GM21390 (cell line): ENCODE measurements at regions not wholly inside any gene's neighbourhood (a gene's known extent, or its start where the extent isn't known, plus 50 kb on each side); places are given as distances from the start of the nearest gene placed in this dataset.
"Not testable (repeated sequence)": the region's sequence is repeated elsewhere in the genome, so short reads cannot be mapped to it uniquely, and the experiment has no call there.

Experiments
- ATAC-seq: cut with Tn5 transposase; IDR thresholded peaks from one replicate; pipeline ENCODE4 v1.9.1; 2021; ENCODE audit not compliant: unreplicated experiment

- ATAC-seq = no peak
Measured at GRCh38 chr5:92144824-92145223, 761.7 kb upstream of the ARRDC3 start.

- ATAC-seq = not testable (repeated sequence)
Measured at GRCh38 chr5:92132294-92132908, 749.3 kb upstream of the ARRDC3 start.

- ATAC-seq = no peak
Measured at GRCh38 chr5:92126182-92126581, 743.1 kb upstream of the ARRDC3 start.

- no peak for ATAC-seq
Measured at GRCh38 chr5:92119110-92119509, 736.0 kb upstream of the ARRDC3 start.

- ATAC-seq = no peak
Measured at GRCh38 chr5:92106808-92107207, 723.7 kb upstream of the ARRDC3 start.

GRCh38 chr5:92104126-92104525, 721.0 kb upstream of the ARRDC3 start:
- no peak for ATAC-seq

- ATAC-seq = no peak
Measured at GRCh38 chr5:92102313-92102712, 719.2 kb upstream of the ARRDC3 start.

GRCh38 chr5:92092239-92092638, 709.1 kb upstream of the ARRDC3 start:
- ATAC-seq = no peak

GRCh38 chr5:92086059-92086811, 703.1 kb upstream of the ARRDC3 start:
- no peak for ATAC-seq

- no peak for ATAC-seq
Measured at GRCh38 chr5:92081958-92082712, 699.0 kb upstream of the ARRDC3 start.

GRCh38 chr5:92070786-92071185, 687.7 kb upstream of the ARRDC3 start:
- no peak for ATAC-seq

- no peak for ATAC-seq
Measured at GRCh38 chr5:92064993-92065392, 681.9 kb upstream of the ARRDC3 start.

GRCh38 chr5:92051741-92052140, 668.6 kb upstream of the ARRDC3 start:
- no peak for ATAC-seq

GRCh38 chr5:92050970-92051369, 667.9 kb upstream of the ARRDC3 start:
- ATAC-seq = no peak

- no peak for ATAC-seq
Measured at GRCh38 chr5:92041911-92042660, 659.0 kb upstream of the ARRDC3 start.

GRCh38 chr5:92041206-92041605, 658.1 kb upstream of the ARRDC3 start:
- no peak for ATAC-seq

- ATAC-seq = not testable (repeated sequence)
Measured at GRCh38 chr5:92029792-92030191, 646.7 kb upstream of the ARRDC3 start.

- ATAC-seq = no peak
Measured at GRCh38 chr5:92023555-92023954, 640.4 kb upstream of the ARRDC3 start.

- ATAC-seq = no peak
Measured at GRCh38 chr5:92023141-92023471, 640.0 kb upstream of the ARRDC3 start.

GRCh38 chr5:92022415-92023140, 639.5 kb upstream of the ARRDC3 start:
- no peak for ATAC-seq
